IMR-90 (cell line): ENCODE measurements at regions not wholly inside any gene's neighbourhood (a gene's known extent, or its start where the extent isn't known, plus 50 kb on each side); places are given as distances from the start of the nearest gene placed in this dataset.

Experiments used
- ATAC-seq: fragments of 200-7000 bp; cut with Tn5 transposase; 2 replicates; pipeline ENCODE4 v1.9.1; 2020; ENCODE audit warnings: low read depth, mild to moderate bottlenecking, moderate library complexity
- BruUV-seq: library from RNA; stranded (reverse); fragments of 400-500 nt; replicated peaks from 2 replicates; lab custom pipeline; 2021; lab: Mats Ljungman, UMichigan
- CTCF ChIA-PET: fragments of 300-600 bp; formaldehyde crosslinking; extraction: SDS; loops from one replicate; lab custom pipeline; 2021; ENCODE audit warnings: antibody characterized with exemption; lab: Yijun Ruan, JAX
- POLR2A ChIA-PET: fragments of 300-600 bp; sonication (Branson Sonifier 250); formaldehyde crosslinking; loops from one replicate; lab custom pipeline; 2022; ENCODE audit warnings: antibody characterized with exemption; ENCODE audit not compliant: unreplicated experiment; lab: Charles Lee
- DNase-seq: peaks from one replicate; pipeline ENCODE4 v3.0.0; 2013
- H2AFZ ChIP-seq: replicated peaks from 2 replicates; pipeline ENCODE3; 2013; ENCODE audit warnings: low read length, mild to moderate bottlenecking; ENCODE audit not compliant: poor library complexity
- H2AK5ac ChIP-seq: 2 replicates; pipeline ENCODE4 v1.6.1; 2013; ENCODE audit warnings: low read depth, low read length, inconsistent platforms
- H2AK9ac ChIP-seq: replicated peaks from 2 replicates; pipeline ENCODE3; 2013; ENCODE audit warnings: mild to moderate bottlenecking, low read depth, low read length, moderate library complexity; ENCODE audit not compliant: poor library complexity
- H2BK120ac ChIP-seq: 2 replicates; pipeline ENCODE4 v1.6.1; 2013; ENCODE audit warnings: low read depth, low read length, inconsistent platforms
- H2BK15ac ChIP-seq: 3 replicates; pipeline ENCODE4 v1.6.1; 2013; ENCODE audit warnings: low read depth, low read length, inconsistent platforms
- H2BK20ac ChIP-seq: 2 replicates; pipeline ENCODE4 v1.6.1; 2013; ENCODE audit warnings: low read depth, mild to moderate bottlenecking, inconsistent platforms, low read length, moderate library complexity
- H2BK5ac ChIP-seq: 2 replicates; pipeline ENCODE4 v1.6.1; 2013; ENCODE audit warnings: mild to moderate bottlenecking, low read depth, low read length, inconsistent platforms; ENCODE audit not compliant: poor library complexity, severe bottlenecking
- H3K14ac ChIP-seq: replicated peaks from 2 replicates; pipeline ENCODE4 v1.6.1; 2013; ENCODE audit warnings: low read depth, low read length, inconsistent platforms
- H3K18ac ChIP-seq: 2 replicates; pipeline ENCODE4 v1.6.1; 2013; ENCODE audit warnings: low read depth, low read length, control low read depth
- H3K23ac ChIP-seq: 2 replicates; pipeline ENCODE4 v1.6.1; 2013; ENCODE audit warnings: low read depth, low read length, inconsistent platforms
- H3K27ac ChIP-seq: 2 replicates; pipeline ENCODE4 v1.5.1; 2013; ENCODE audit warnings: mild to moderate bottlenecking, control low read depth, low read length; ENCODE audit not compliant: insufficient read depth
- H3K27me3 ChIP-seq: 2 replicates; pipeline ENCODE4 v1.6.1; 2013; ENCODE audit warnings: low read length; ENCODE audit not compliant: control insufficient read depth, insufficient read depth
- H3K36me3 ChIP-seq: 2 replicates; pipeline ENCODE4 v1.6.1; 2013; ENCODE audit warnings: low read length, mixed read lengths; ENCODE audit not compliant: control insufficient read depth, insufficient read depth
- H3K4ac ChIP-seq: 2 replicates; pipeline ENCODE4 v1.6.1; 2013; ENCODE audit warnings: low read depth, low read length, inconsistent platforms
- H3K4me1 ChIP-seq: 2 replicates; pipeline ENCODE4 v1.6.1; 2013; ENCODE audit warnings: low read length, mixed read lengths; ENCODE audit not compliant: control insufficient read depth, insufficient read depth
- H3K4me2 ChIP-seq: 2 replicates; pipeline ENCODE4 v1.6.1; 2013; ENCODE audit warnings: low read depth, mild to moderate bottlenecking, control low read depth, low read length, moderate library complexity
- H3K4me3 ChIP-seq: 2 replicates; pipeline ENCODE4 v1.5.1; 2013; ENCODE audit warnings: low read depth, mild to moderate bottlenecking, control low read depth, low read length, moderate library complexity; ENCODE audit not compliant: insufficient read depth
- H3K56ac ChIP-seq: 2 replicates; pipeline ENCODE4 v1.6.1; 2013; ENCODE audit warnings: low read length, inconsistent platforms; ENCODE audit not compliant: insufficient read depth; ENCODE audit errors: extremely low read depth
- H3K79me1 ChIP-seq, 2 experiments: 2 replicates each; pipeline ENCODE4 v1.6.1; 2013; ENCODE audit warnings: low read length in 2 of 2, inconsistent platforms in 1 of 2, low read depth in 1 of 2
- H3K9ac ChIP-seq: 2 replicates; pipeline ENCODE4 v1.6.1; 2013; ENCODE audit warnings: low read depth, low read length, control low read depth
- H3K9me1 ChIP-seq: 2 replicates; pipeline ENCODE4 v1.6.1; 2013; ENCODE audit warnings: low read length, inconsistent platforms; ENCODE audit not compliant: insufficient read depth
- H3K9me3 ChIP-seq: 2 replicates; pipeline ENCODE4 v1.6.1; 2013; ENCODE audit warnings: low read length; ENCODE audit not compliant: control insufficient read depth, insufficient read depth
- H4K20me1 ChIP-seq: 2 replicates; pipeline ENCODE4 v1.6.1; 2013; ENCODE audit warnings: low read length, inconsistent platforms; ENCODE audit not compliant: insufficient read depth
- H4K5ac ChIP-seq: 2 replicates; pipeline ENCODE4 v1.6.1; 2013; ENCODE audit warnings: mild to moderate bottlenecking, low read depth, low read length, control low read depth
- H4K8ac ChIP-seq, 2 experiments: 2 replicates each; pipeline ENCODE4 v1.6.1; 2013; ENCODE audit warnings: low read depth in 2 of 2, low read length in 2 of 2, control low read depth in 1 of 2, inconsistent platforms in 1 of 2
- H4K91ac ChIP-seq: 2 replicates; pipeline ENCODE4 v1.6.1; 2013; ENCODE audit warnings: low read depth, low read length, inconsistent platforms; ENCODE audit not compliant: insufficient read depth
- BHLHE40 ChIP-seq: fragments of 150-350 bp; IDR thresholded peaks from 2 replicates; pipeline ENCODE4 v1.6.1; 2016; ENCODE audit warnings: mild to moderate bottlenecking, low read depth, low read length
- CEBPB ChIP-seq: IDR thresholded peaks from 2 replicates; pipeline ENCODE4 v1.6.1; 2012; ENCODE audit warnings: low read depth, low read length, improper control_type of control experiment
- CHD1 ChIP-seq: IDR thresholded peaks from 2 replicates; pipeline ENCODE4 v1.6.1; 2012; ENCODE audit warnings: low read depth, low read length, improper control_type of control experiment
- CTCF ChIP-seq: conservative IDR thresholded peaks from 2 replicates; pipeline ENCODE4 v1.5.1; 2012; ENCODE audit warnings: mild to moderate bottlenecking, low read depth, low read length, improper control_type of control experiment
- ELK1 ChIP-seq: fragments of 150-350 bp; IDR thresholded peaks from 2 replicates; pipeline ENCODE4 v1.6.1; 2016; ENCODE audit warnings: low read depth, mild to moderate bottlenecking, low read length, moderate library complexity, borderline replicate concordance
- MAFK ChIP-seq: IDR thresholded peaks from 2 replicates; pipeline ENCODE4 v1.6.1; 2012; ENCODE audit warnings: low read depth, low read length, improper control_type of control experiment
- MXI1 ChIP-seq: IDR thresholded peaks from 2 replicates; pipeline ENCODE4 v1.6.1; 2012; ENCODE audit warnings: low read depth, mild to moderate bottlenecking, low read length, moderate library complexity, borderline replicate concordance
- RAD21 ChIP-seq: IDR thresholded peaks from 2 replicates; pipeline ENCODE4 v1.6.1; 2012; ENCODE audit warnings: low read length, improper control_type of control experiment
- RFX5 ChIP-seq: IDR thresholded peaks from 2 replicates; pipeline ENCODE4 v1.8.0; 2012; ENCODE audit warnings: low read depth, mild to moderate bottlenecking, low read length, moderate library complexity
- SMC3 ChIP-seq: fragments of 150-350 bp; IDR thresholded peaks from 2 replicates; pipeline ENCODE4 v1.6.1; 2016; ENCODE audit warnings: low read depth, mild to moderate bottlenecking, antibody characterized with exemption, low read length, moderate library complexity
- USF2 ChIP-seq: fragments of 150-350 bp; IDR thresholded peaks from 2 replicates; pipeline ENCODE4 v1.6.1; 2017; ENCODE audit warnings: mild to moderate bottlenecking, antibody characterized with exemption, low read length, low read depth
- WGBS, 2 experiments: methylation state at CpG; one replicate each; pipeline versions ENCODE4 v1.1.5 to v1.1.7; 2013; ENCODE audit warnings: missing lambda C conversion rate in 2 of 2; ENCODE audit not compliant: insufficient read length in 1 of 2; ENCODE audit errors: extremely low coverage in 2 of 2; 5-methylcytosine and 5-hydroxymethylcytosine counted together
- dilution Hi-C: fragments of 300-500 bp; cut with HindIII; formaldehyde crosslinking; loops from one replicate; pipeline ENCODE4 v1.14.3; 2018; ENCODE audit warnings: low sequenced_read_pairs; ENCODE audit not compliant: unreplicated experiment
- in situ Hi-C: fragments of 300-500 bp; cut with MboI; formaldehyde crosslinking; loops from 3 replicates; pipeline ENCODE4 v1.14.3; 2019; ENCODE audit warnings: low sequenced_read_pairs, inconsistent platforms, mixed read lengths
- intact Hi-C: fragments of 100-400 bp; cut with micrococcal nuclease; formaldehyde crosslinking; loops from 2 replicates; pipeline ENCODE4 v1.10.0; 2022

- Histone ChIP-seq H2BK120ac (peak overlapping the region; percentile 96), H3K4me3 (no peak overlapping the region), H4K91ac (peak overlapping the region; percentile 92), H3K4ac (peak overlapping the region; percentile 92), H3K36me3 (no peaks in the 10 kb centered on the region), H4K8ac (peak overlapping the region; percentile 76 to 96), H3K4me2 (peak overlapping the region; percentile 81; the same call in 1 of the 2 replicates), H2BK5ac (peak overlapping the region; percentile 100), H3K4me1 (peaks cover 4% of the 10 kb centered on the region), H3K14ac (peak overlapping the region; percentile 83), H3K56ac (peak overlapping the region; percentile 97), H3K18ac (peak overlapping the region; percentile 100), H2BK15ac (peak overlapping the region; percentile 88; the same call in 2 of the 3 replicates), H4K20me1 (no peaks in the 10 kb centered on the region), H2AK5ac (peak overlapping the region; percentile 84), H3K27me3 (no peaks in the 10 kb centered on the region), H2AFZ (no peak overlapping the region), H3K23ac (peak overlapping the region; percentile 99), H3K9ac (peak overlapping the region; percentile 83; the same call in 1 of the 2 replicates), H4K5ac (peak overlapping the region; percentile 98; the same call in 1 of the 2 replicates), H3K9me1 (no peaks in the 10 kb centered on the region), H2BK20ac (peak overlapping the region; percentile 96), H2AK9ac (no peak overlapping the region), H3K79me1 (no peaks in the 10 kb centered on the region), H3K9me3 (no peaks in the 10 kb centered on the region), H3K27ac (peak overlapping the region; percentile 97)
- in situ Hi-C loops (loop anchor here (25.0 kb wide), 1 partner anchor 1687 kb away; the partner anchor contains the start of gene IRS1), dilution Hi-C loops (no loop called here), intact Hi-C loops (loop anchor here (5.0 to 10.0 kb wide), 2 partner anchors 218 to 285 kb away; no protein-coding TSS in a partner anchor)
- TF ChIP-seq CEBPB = no peak
- TF ChIP-seq RAD21 = no peak
- TF ChIP-seq RFX5 = no peak
- no peak for TF ChIP-seq BHLHE40
- TF ChIP-seq MAFK = no peak
- no peak for TF ChIP-seq ELK1
- no peak for TF ChIP-seq CTCF
- no peak for TF ChIP-seq MXI1
- no peak for TF ChIP-seq USF2
- no peak for TF ChIP-seq CHD1
- no peak for TF ChIP-seq SMC3
- ChIA-PET CTCF (interaction anchor here (0.6 kb wide), 1 partner anchor 1115 kb away, joined by 3 read pairs; no protein-coding TSS in a partner anchor), POLR2A (no interaction called here)
- DNase-seq (peak; percentile 34), ATAC-seq (peak; percentile 16)
- BruUV-seq = no TSS peak
- WGBS, 2 experiments = no CpG with 5 or more reads among the region's 1 CpG
Observed at GRCh38 chr2:225100269-225100668, 58.0 kb upstream of the DOCK10 start.
